ENCODE measurements at regions not wholly inside any gene's neighbourhood (a gene's known extent, or its start where the extent isn't known, plus 50 kb on each side); places are given as distances from the start of the nearest gene placed in this dataset.
A peak's percentile ranks its signal among the peaks of the same experiment; 100 is the strongest.

DNA sequence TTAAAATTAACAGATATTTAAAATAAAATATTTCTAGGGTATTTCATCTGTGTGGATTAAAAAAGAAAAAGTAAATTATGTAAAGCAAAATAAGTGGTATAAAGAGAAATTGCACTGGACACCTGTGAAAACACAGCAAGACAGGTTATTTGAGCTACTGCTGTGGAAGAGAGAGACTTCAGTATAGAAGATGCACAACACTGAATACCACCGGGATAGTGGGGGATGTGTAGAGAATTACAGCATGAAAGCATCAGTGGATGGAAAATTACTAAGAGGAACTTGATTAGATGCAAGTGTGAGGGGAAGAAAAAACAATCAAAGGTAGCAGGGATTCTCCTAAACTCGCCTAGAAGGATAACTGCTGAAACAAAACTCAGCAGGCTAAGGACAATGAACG lies 1242.5 kb upstream of the GBE1 start:
- Histone ChIP-seq H3K27ac (ENCODE audit: low read depth, low read length) (peak overlapping the region; percentile 86), H3K9me2 (replicated peaks; ENCODE audit: control insufficient read depth, low read length) (no peaks in the 10 kb centered on the region), H3F3A (ENCODE audit: control insufficient read depth, insufficient read depth) (peaks cover 14% of the 10 kb centered on the region), H3K27me3 (ENCODE audit: control insufficient read depth, low read length) (no peaks in the 10 kb centered on the region), H3K36me3 (ENCODE audit: control insufficient read depth, low read length) (peaks cover 36% of the 10 kb centered on the region), H3K4me2 (ENCODE audit: low read length) (peak overlapping the region; percentile 74), H4K20me1 (ENCODE audit: control insufficient read depth, insufficient read depth, low read depth, low read length) (no peaks in the 10 kb centered on the region), H3K4me3 (ENCODE audit: low read length) (peak overlapping the region; percentile 36), H3K9me3 (ENCODE audit: control insufficient read depth, insufficient read depth, low read length) (peaks cover 16% of the 10 kb centered on the region; the same call in 1 of the 2 replicates), H3K4me1 (ENCODE audit: control insufficient read depth, low read length) (peaks cover 56% of the 10 kb centered on the region), H3K79me2 (ENCODE audit: control insufficient read depth, low read length) (no peaks in the 10 kb centered on the region)
- TF ChIP-seq, protein P1, sequence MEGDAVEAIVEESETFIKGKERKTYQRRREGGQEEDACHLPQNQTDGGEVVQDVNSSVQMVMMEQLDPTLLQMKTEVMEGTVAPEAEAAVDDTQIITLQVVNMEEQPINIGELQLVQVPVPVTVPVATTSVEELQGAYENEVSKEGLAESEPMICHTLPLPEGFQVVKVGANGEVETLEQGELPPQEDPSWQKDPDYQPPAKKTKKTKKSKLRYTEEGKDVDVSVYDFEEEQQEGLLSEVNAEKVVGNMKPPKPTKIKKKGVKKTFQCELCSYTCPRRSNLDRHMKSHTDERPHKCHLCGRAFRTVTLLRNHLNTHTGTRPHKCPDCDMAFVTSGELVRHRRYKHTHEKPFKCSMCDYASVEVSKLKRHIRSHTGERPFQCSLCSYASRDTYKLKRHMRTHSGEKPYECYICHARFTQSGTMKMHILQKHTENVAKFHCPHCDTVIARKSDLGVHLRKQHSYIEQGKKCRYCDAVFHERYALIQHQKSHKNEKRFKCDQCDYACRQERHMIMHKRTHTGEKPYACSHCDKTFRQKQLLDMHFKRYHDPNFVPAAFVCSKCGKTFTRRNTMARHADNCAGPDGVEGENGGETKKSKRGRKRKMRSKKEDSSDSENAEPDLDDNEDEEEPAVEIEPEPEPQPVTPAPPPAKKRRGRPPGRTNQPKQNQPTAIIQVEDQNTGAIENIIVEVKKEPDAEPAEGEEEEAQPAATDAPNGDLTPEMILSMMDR (IDR thresholded peaks at IDR 0.05; ENCODE audit: low read depth, low read length, poor library complexity, severe bottlenecking), result no peak
- TF ChIP-seq EZH2phosphoT487 (IDR thresholded peaks at IDR 0.05; ENCODE audit: borderline replicate concordance, low read length), result no peak

DNA sequence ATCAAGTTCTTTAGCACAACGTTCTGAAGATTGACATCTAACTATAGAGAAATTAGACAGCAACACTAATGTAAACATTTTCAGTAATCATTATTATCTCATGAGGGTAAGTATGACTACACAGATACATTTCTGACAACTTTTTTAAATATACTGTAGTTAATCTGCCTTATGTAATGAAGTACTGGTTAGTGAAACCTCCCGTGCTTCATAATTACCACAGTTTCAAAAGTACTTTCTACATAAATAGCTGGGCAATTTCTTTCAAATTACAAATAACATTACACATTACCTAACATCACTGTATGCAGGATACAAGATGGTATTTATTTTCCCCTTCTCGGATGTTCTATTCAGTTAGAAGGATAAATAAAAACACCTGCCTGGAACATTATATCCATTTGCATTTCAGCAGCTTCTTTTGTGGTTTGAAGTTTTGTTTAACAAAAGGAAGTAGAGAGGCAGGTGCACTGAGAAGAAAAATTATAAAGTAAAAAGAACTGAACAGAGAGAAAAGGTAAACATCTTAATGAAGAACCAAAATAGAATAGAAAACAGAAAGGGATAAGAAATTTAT lies 1241.5 kb upstream of the GBE1 start:
- TF ChIP-seq EZH2phosphoT487 (IDR thresholded peaks at IDR 0.05; ENCODE audit: borderline replicate concordance, low read length), result no peak
- TF ChIP-seq, protein P1 (IDR thresholded peaks at IDR 0.05; ENCODE audit: low read depth, low read length, poor library complexity, severe bottlenecking), result no peak
- Histone ChIP-seq H3K27ac (ENCODE audit: low read depth, low read length) (peak overlapping the region; percentile 86), H3K9me2 (replicated peaks; ENCODE audit: control insufficient read depth, low read length) (no peaks in the 10 kb centered on the region), H3K4me1 (ENCODE audit: control insufficient read depth, low read length) (peaks cover 56% of the 10 kb centered on the region), H3K4me3 (ENCODE audit: low read length) (peak overlapping the region; percentile 36), H3K27me3 (ENCODE audit: control insufficient read depth, low read length) (no peaks in the 10 kb centered on the region), H3K4me2 (ENCODE audit: low read length) (peak overlapping the region; percentile 74), H3K9me3 (ENCODE audit: control insufficient read depth, insufficient read depth, low read length) (peaks cover 16% of the 10 kb centered on the region; the same call in 1 of the 2 replicates), H4K20me1 (ENCODE audit: control insufficient read depth, insufficient read depth, low read depth, low read length) (no peaks in the 10 kb centered on the region), H3K36me3 (ENCODE audit: control insufficient read depth, low read length) (peaks cover 36% of the 10 kb centered on the region), H3K79me2 (ENCODE audit: control insufficient read depth, low read length) (no peaks in the 10 kb centered on the region), H3F3A (ENCODE audit: control insufficient read depth, insufficient read depth) (peaks cover 14% of the 10 kb centered on the region)

DNA sequence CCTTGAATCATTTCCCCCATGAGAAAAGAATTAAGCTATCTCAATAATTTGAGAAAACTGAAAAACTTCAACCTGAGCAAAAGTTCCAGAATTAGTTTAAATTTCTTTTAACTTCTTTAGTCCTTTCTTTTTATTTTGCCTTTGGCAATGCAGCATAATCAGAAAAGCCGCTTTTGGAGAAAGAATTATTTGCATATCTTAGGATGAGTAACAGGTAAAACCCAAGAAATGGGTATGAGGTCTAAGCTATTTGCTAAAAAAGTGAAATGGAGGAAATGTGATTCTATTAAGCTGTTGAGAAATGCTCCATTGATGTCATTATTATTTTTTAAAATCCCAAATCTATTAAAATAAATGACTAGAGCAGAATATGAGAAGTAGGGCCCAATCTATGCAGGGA lies 1238.3 kb upstream of the GBE1 start:
- TF ChIP-seq, protein P1 (IDR thresholded peaks at IDR 0.05; ENCODE audit: low read depth, low read length, poor library complexity, severe bottlenecking), result no peak
- no peak for TF ChIP-seq EZH2phosphoT487 (IDR thresholded peaks at IDR 0.05; ENCODE audit: borderline replicate concordance, low read length)
- peaks cover 51% of the 10 kb centered on the region for H3K4me1 ChIP-seq (ENCODE audit: control insufficient read depth, low read length)
- no peaks in the 10 kb centered on the region for H3K79me2 ChIP-seq (ENCODE audit: control insufficient read depth, low read length)

More for the DNA sequence above, 1238.3 kb upstream of the GBE1 start:
- Histone ChIP-seq H3K36me3 (ENCODE audit: control insufficient read depth, low read length) (peaks cover 29% of the 10 kb centered on the region), H3K4me2 (ENCODE audit: low read length) (no peak overlapping the region), H3F3A (ENCODE audit: control insufficient read depth, insufficient read depth) (peaks cover 14% of the 10 kb centered on the region), H3K4me3 (ENCODE audit: low read length) (no peak overlapping the region), H3K27ac (ENCODE audit: low read depth, low read length) (no peak overlapping the region), H3K27me3 (ENCODE audit: control insufficient read depth, low read length) (no peaks in the 10 kb centered on the region), H4K20me1 (ENCODE audit: control insufficient read depth, insufficient read depth, low read depth, low read length) (no peaks in the 10 kb centered on the region), H3K9me3 (ENCODE audit: control insufficient read depth, insufficient read depth, low read length) (peaks cover 14% of the 10 kb centered on the region; the same call in 1 of the 2 replicates), H3K9me2 (replicated peaks; ENCODE audit: control insufficient read depth, low read length) (no peaks in the 10 kb centered on the region)
